Upper lobe of left lung (tissue), 6 donors: ENCODE measurements at regions not wholly inside any gene's neighbourhood (a gene's known extent, or its start where the extent isn't known, plus 50 kb on each side); places are given as distances from the start of the nearest gene placed in this dataset.

Source experiments
- ATAC-seq, 2 donors: fragments of 200-7000 bp; cut with Tn5 transposase; one replicate each; pipeline ENCODE4 v1.9.1; 2022; ENCODE audit warnings: mild to moderate bottlenecking in 2 of 2, moderate library complexity in 2 of 2; ENCODE audit not compliant: low FRiP score in 2 of 2
- DNase-seq, 2 donors: peaks; one replicate each; pipeline ENCODE4 v3.0.0-alpha.2; 2019 to 2020
- H3K27ac ChIP-seq, 4 donors: fragments of 200-600 bp; sonication (generic); one replicate each; pipeline ENCODE4 v1.5.1; 2016 to 2019
- H3K27me3 ChIP-seq, 4 donors: fragments of 200-600 bp; sonication (generic); one replicate each; pipeline ENCODE4 v1.5.1; 2017 to 2019
- H3K36me3 ChIP-seq, 4 donors: fragments of 200-600 bp; sonication (generic); one replicate each; pipeline ENCODE4 v1.5.1; 2016 to 2019
- H3K4me1 ChIP-seq, 4 donors: fragments of 200-600 bp; sonication (generic); one replicate each; pipeline ENCODE4 v1.5.1; 2018 to 2019
- H3K4me3 ChIP-seq, 4 donors: fragments of 200-600 bp; sonication (generic); one replicate each; pipeline ENCODE4 v1.5.1; 2017 to 2019; ENCODE audit warnings: mild to moderate bottlenecking in 2 of 4, moderate library complexity in 1 of 4
- H3K9me3 ChIP-seq, 4 donors: fragments of 200-600 bp; sonication (generic); one replicate each; pipeline ENCODE4 v1.5.1; 2018 to 2019
- CTCF ChIP-seq, 6 experiments: fragments of 450-650 bp in 4 of 6; fragments of 200-600 bp in 2 of 6; sonication (generic) in 2 of 6; IDR thresholded peaks; one replicate each; pipeline ENCODE4 v1.5.1; 2016 to 2019; ENCODE audit warnings: antibody characterized with exemption in 6 of 6
- EP300 ChIP-seq, 4 donors: sonication (generic); formaldehyde crosslinking; IDR thresholded peaks; one replicate each; pipeline ENCODE4 v1.5.1; 2017; ENCODE audit warnings: antibody characterized with exemption in 4 of 4, control low read depth in 2 of 4
- POLR2A ChIP-seq, 4 donors: fragments of 450-650 bp; IDR thresholded peaks; one replicate each; pipeline ENCODE4 v1.5.1; 2016 to 2017; ENCODE audit warnings: antibody characterized with exemption in 4 of 4, mild to moderate bottlenecking in 2 of 4
- POLR2AphosphoS5 ChIP-seq, 2 donors: sonication (generic); formaldehyde crosslinking; IDR thresholded peaks; one replicate each; pipeline ENCODE4 v1.5.1; 2017; ENCODE audit warnings: antibody characterized with exemption in 2 of 2
- WGBS, 2 donors: methylation state at CpG; one replicate each; pipeline ENCODE4 v1.1.5; 2017 to 2018; 5-methylcytosine and 5-hydroxymethylcytosine counted together
- donor health status: DM: no; HTN: no; CAD: no; lungs with moderate emphysema.
- donor health status: DM: no; HTN: yes; CAD: no; lungs with severe emphysema.

GRCh38 chr5:8613078-8613685 lies 744.2 kb downstream of the MTRR start:
- H3K9me3 ChIP-seq = no peaks in the 10 kb centered on the region
- 66 to 69% methylated on average over 4 of the region's 4 CpGs for WGBS, 2 donors
- DNase-seq (no peak), ATAC-seq (no peak)
- no peaks in the 10 kb centered on the region for H3K36me3 ChIP-seq
- no peaks in the 10 kb centered on the region for H3K4me1 ChIP-seq
- H3K27ac ChIP-seq = no peak overlapping the region
- no peaks in the 10 kb centered on the region for H3K27me3 ChIP-seq
- no peak for TF ChIP-seq POLR2A (IDR thresholded peaks at IDR 0.05)
- no peak for TF ChIP-seq POLR2AphosphoS5 (IDR thresholded peaks at IDR 0.05)
- TF ChIP-seq EP300 (IDR thresholded peaks at IDR 0.05) = no peak
- TF ChIP-seq CTCF (IDR thresholded peaks at IDR 0.05) = no peak
- H3K4me3 ChIP-seq = no peak overlapping the region

- Histone ChIP-seq H3K9me3 (no peaks in the 10 kb centered on the region), H3K27ac (no peak overlapping the region), H3K36me3 (no peaks in the 10 kb centered on the region), H3K4me3 (no peak overlapping the region), H3K27me3 (no peaks in the 10 kb centered on the region), H3K4me1 (no peaks in the 10 kb centered on the region)
- ATAC-seq = no peak
- TF ChIP-seq POLR2AphosphoS5 (IDR thresholded peaks at IDR 0.05) = no peak
- no peak for TF ChIP-seq CTCF (IDR thresholded peaks at IDR 0.05)
- TF ChIP-seq EP300 (IDR thresholded peaks at IDR 0.05) = no peak
- TF ChIP-seq POLR2A (IDR thresholded peaks at IDR 0.05) = no peak
- WGBS, 2 donors = 82 to 93% methylated on average over 7 of the region's 7 CpGs
- DNase-seq = no peak
These were observed 746.4 kb downstream of the MTRR start for GRCh38 chr5:8615142-8615858.

GRCh38 chr5:8628521-8628920 lies 759.6 kb downstream of the MTRR start:
- ATAC-seq (no peak), DNase-seq (no peak)
- H3K9me3 ChIP-seq = no peaks in the 10 kb centered on the region
- H3K27me3 ChIP-seq = no peaks in the 10 kb centered on the region
- WGBS, 2 donors = 70 to 71% methylated on average over 5 of the region's 5 CpGs
- H3K27ac ChIP-seq = no peak overlapping the region
- H3K4me1 ChIP-seq = no peaks in the 10 kb centered on the region
- TF ChIP-seq CTCF (IDR thresholded peaks at IDR 0.05) (no peak), POLR2AphosphoS5 (IDR thresholded peaks at IDR 0.05) (no peak), EP300 (IDR thresholded peaks at IDR 0.05) (no peak), POLR2A (IDR thresholded peaks at IDR 0.05) (no peak)
- H3K4me3 ChIP-seq = no peak overlapping the region
- H3K36me3 ChIP-seq = no peaks in the 10 kb centered on the region

GRCh38 chr5:8633259-8633658 lies 764.3 kb downstream of the MTRR start:
- ATAC-seq (no peak), DNase-seq (no peak)
- H3K4me3 ChIP-seq = no peak overlapping the region
- no peaks in the 10 kb centered on the region for H3K4me1 ChIP-seq
- H3K27me3 ChIP-seq = no peaks in the 10 kb centered on the region
- H3K9me3 ChIP-seq = no peaks in the 10 kb centered on the region
- H3K36me3 ChIP-seq = no peaks in the 10 kb centered on the region
- H3K27ac ChIP-seq = no peak overlapping the region
- 54 to 71% methylated on average over 2 of the region's 2 CpGs for WGBS, 2 donors
- no peak for TF ChIP-seq CTCF (IDR thresholded peaks at IDR 0.05)
- TF ChIP-seq EP300 (IDR thresholded peaks at IDR 0.05) = no peak
- TF ChIP-seq POLR2AphosphoS5 (IDR thresholded peaks at IDR 0.05) = no peak
- no peak for TF ChIP-seq POLR2A (IDR thresholded peaks at IDR 0.05)

GRCh38 chr5:8633696-8634095 lies 764.7 kb downstream of the MTRR start:
- Histone ChIP-seq H3K9me3 (no peaks in the 10 kb centered on the region), H3K4me3 (no peak overlapping the region), H3K27ac (no peak overlapping the region), H3K36me3 (no peaks in the 10 kb centered on the region), H3K27me3 (no peaks in the 10 kb centered on the region), H3K4me1 (no peaks in the 10 kb centered on the region)
- ATAC-seq = no peak
- no peak for TF ChIP-seq CTCF (IDR thresholded peaks at IDR 0.05)
- no peak for TF ChIP-seq POLR2AphosphoS5 (IDR thresholded peaks at IDR 0.05)
- no peak for TF ChIP-seq EP300 (IDR thresholded peaks at IDR 0.05)
- TF ChIP-seq POLR2A (IDR thresholded peaks at IDR 0.05) = no peak
- no peak for DNase-seq
- WGBS, 2 donors = 16 to 28% methylated on average over 2 of the region's 2 CpGs
